HuH-7 (cell line): ENCODE measurements at regions not wholly inside any gene's neighbourhood (a gene's known extent, or its start where the extent isn't known, plus 50 kb on each side); places are given as distances from the start of the nearest gene placed in this dataset.

Experiments
- DNase-seq: peaks from one replicate; pipeline ENCODE4 v3.0.0; 2011; ENCODE audit warnings: low spot score

DNA sequence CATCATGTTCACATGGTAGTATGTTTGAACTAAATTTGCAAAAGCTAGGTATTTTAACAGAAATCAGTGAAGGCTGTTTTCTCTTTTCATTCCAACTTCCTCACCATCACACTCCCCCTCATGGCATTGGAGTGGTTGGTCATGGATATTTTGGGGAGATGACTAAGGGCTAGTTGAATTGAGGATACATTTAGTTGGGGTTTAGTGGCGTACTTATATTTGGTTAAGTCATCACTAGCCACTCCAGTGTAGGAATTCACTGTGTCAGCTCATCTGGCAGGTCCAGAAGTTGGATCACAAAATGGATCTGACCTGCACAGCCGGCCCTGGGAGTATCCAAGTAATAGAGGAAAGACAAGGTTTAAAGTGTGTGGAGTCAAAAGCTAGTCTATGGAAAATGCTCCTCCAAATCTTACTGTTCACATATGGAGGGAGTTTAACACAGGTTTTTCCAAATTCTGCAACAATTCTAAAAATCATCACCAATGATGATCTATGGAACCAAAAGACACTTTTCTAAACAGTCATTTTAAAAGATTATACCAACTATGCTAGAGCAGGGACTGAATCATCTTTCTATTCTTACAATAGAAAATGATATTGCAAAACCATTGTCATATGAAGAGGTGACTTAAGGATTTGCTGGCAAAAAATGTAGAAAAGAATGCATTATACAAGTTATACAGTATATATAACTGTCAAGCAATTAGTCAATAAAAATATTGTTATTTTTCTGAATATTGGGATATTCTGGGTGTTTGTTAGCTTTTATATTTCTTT is 247.8 kb upstream of the PEX5L start:
- DNase-seq = no peak

DNA sequence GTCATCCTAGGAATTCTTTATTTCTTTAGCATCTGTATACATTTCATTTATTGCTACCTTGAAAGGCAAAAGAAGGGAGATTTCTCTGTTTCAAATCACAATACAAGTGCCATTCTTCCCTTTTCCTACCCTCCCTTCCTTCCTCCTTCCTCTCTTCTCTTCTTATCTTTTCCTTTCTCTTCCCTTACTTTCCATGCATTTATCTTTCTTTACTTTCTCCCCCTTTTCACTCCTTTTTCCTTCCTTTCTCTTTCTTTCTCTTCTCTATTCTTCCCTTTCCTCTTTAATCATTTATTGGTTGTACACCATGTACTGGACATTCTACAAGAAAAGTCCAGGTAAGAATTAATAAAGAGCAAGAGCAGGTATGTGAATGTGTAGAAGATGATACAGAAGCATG is 251.0 kb upstream of the PEX5L start:
- no peak for DNase-seq

DNA sequence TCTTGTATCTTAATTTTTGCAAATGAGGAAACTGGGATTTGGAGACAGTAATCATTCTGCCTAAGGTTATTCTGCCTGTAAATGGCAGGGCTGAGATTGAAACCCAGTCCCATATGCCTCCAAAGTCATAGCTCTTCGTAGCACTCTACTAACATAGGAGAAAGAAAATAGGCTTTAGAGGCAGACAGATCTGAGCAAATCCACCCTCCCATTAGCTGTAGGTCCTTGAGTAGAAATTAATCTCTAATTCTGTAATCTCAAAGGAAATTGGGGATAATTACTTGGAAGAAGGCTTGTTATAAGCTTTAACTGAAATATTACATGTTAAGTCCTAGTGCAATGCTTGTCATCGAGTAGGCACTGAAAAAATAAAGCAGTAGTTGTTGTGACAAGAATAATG is 252.1 kb upstream of the PEX5L start:
- no peak for DNase-seq

DNA sequence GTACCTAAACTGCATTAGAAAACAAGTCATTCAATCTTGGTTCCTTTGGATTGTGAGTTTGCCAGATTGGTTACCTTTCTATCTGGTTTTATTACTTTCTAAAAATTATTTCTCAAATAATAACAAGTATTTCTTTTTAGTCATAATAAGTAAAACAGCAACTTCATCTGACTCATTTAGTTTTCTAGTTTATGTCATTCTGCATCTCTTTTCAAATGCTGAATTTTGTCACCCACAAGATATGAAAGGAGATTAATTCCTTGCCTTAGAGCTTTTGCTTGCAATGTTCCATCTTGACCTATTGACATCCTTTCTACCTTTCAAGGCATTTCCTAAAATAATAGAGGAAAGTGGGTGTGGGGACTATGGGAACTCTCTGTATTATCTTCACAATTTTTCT is 253.6 kb upstream of the PEX5L start:
- no peak for DNase-seq

DNA sequence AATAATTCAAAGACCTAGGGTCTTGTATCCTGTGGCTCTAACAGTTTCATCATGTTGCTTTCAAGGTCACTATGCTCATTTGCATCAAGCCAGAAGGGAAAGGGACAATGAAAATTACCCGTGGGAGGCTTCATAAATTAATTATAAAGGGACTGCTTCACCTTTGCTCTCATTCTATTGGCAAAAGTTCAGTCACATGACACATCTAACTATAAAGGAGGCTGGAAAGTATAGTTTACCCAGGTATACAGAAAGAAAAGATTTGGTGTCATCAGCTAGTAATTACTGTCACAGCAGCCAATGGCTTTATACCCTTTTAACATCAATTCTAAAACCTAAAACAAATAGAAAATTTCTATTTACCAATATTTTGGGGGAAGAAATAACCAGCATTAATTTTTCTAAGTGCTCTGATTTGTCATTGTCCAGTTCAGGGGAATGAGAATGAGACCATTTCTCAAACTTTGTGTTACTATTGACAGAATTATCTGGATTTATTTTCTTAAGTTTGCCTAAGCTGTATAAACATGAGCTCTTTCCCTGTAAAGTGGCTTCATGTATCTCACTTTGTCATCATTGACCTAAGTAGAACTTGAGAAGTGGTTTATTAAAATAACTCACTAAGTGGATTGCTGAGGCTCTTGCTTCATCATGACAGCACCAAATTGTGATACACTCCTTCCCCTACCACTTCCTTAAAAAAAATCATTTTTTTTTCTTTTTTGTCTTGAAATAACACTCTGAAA is 257.7 kb upstream of the PEX5L start:
- DNase-seq = no peak

DNA sequence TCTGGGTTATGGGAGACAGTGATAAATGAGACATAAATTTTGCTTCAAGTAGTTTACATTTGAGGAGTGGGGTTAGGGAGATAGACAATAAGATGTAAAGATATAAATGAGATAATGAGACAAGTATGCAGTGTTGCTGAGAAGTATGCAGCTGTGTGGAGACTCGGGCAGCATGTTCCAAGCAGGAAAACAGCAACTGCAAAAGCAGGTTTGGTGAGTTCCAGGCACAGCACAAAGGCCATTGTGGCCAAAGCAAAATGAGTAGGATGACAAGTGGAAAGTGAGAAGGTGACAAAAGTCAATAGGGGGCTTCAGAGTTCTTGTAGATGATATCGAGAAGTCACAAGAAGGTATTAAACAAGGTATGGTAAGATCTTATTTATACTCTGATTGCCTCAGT is 259.1 kb upstream of the PEX5L start:
- DNase-seq = no peak

DNA sequence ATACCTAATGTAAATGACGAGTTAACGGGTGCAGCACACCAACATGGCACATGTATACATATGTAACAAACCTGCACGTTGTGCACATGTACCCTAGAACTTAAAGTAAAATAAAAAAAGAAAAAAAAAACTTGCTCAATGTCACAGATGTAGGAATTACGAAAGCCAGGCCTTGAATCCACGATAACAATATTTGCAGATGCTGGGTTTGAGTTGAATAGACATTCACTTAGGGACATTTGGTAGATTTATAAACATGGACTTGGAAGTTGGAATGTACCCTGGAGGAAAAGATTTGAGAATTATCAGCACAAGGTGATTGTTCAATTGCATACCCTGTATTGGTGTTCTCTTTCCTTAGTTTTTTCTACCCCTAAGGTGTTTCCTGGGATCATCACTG is 260.2 kb upstream of the PEX5L start:
- DNase-seq = no peak

DNA sequence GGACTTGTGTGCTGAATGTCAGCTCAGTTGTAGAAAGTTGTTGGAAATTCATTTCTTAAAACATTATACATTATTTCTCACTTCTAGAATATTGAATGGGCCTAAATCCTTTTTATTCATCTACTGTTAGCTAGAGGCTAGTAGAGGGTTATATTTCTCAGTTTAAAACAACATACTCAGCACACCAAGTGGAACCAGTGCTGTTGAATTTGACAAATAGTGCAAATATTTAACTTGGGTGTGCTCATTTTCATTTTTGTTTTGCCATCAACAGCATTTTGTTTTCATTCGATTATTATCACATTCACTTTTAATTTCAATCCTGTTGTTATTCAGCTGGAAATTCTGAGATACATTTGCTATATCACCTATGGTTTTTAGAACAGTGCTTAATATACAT is 269.4 kb upstream of the PEX5L start:
- no peak for DNase-seq

DNA sequence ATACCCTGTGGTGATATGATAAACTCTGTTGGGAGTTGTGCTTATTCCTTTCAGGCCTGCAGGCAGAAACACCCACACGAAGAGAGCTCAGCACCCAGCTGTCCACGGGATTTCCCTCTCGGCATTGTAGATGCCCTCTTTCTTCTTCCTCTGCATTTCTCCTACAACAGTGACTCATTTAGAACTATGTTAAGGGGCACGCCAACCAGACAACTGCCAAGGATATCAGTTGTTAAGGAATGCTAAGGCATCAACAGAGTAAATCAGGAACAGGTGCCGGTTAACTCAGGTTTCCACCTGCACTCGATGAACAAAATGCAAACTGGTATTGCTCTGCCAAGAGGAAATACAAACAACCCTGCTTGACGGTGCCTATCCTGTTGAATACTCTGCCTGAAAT is 270.0 kb upstream of the PEX5L start:
- no peak for DNase-seq

DNA sequence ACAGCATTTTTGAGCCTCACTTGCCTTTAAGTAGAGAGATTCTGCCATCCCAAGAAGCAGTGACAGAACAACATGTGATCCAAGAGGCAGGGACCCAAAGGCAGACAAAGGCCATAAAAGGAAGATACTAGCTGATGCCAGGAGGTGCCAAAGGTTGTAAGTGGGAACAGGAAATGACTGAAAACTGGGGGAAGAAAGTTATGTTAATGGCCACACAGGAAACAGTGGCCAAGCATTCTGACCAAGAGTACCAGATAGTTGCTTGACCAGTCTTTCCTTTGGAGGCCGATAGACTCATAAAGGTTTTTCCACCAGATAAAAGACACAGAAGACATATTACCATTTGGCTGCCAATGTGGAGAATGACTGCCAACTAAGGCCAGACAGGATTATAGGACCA is 274.5 kb upstream of the PEX5L start:
- no peak for DNase-seq

DNA sequence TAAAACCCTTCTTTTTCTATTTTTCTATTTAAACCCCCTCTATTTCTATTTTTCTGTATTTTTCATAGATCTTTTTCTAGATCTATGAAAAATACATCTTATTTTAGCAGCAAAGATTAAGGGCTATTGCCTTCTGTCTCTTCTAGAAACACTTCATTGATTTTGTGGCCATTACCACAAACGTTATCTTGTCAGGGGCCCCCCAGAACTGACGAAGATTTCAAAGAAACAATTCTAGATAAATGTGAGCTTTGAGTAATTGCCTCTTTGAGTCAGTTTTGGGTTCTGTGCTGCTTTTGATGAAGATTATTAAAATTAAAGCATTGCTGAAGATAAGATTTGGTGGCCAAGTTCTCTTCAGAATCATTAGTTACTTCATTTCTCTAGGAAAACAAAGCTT is 279.6 kb upstream of the PEX5L start:
- no peak for DNase-seq

DNA sequence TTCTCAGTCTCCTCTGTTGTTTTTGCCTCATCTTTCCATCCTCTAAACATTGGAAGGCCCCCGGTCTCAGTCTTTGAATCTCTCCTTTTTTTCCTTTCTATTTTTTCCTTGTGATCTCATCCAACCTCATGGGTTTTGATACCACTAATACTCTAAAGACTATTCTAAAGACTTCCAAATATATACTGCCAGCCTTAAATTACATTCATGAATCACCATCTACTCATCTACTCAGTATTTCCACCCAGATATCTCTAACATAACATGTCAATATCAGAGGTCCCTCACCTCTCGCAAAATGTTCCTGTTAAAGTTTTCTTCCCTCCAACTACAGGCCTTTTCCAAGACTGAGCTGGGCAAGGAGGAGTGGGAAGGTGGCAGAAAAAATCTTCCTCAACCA is 282.5 kb upstream of the TTC14 start:
- no peak for DNase-seq

DNA sequence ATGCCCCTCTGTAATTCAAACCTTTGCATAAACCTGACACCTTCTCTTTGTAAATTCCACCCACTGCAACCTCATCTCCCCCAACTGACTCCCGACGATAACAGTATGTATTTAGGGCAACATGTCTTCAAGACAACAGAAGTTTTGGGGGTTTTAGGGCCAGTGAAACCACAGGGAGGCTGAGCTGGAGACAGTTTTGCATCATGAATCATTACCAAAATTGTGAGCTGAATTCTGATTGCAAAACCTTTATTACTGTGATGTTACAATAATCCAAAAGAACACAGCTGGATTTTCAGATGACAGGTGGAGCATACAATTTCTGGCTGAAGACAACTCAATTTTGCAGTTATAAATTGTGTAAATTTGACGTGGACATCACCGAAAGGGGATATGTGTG is 281.3 kb upstream of the TTC14 start:
- no peak for DNase-seq

DNA sequence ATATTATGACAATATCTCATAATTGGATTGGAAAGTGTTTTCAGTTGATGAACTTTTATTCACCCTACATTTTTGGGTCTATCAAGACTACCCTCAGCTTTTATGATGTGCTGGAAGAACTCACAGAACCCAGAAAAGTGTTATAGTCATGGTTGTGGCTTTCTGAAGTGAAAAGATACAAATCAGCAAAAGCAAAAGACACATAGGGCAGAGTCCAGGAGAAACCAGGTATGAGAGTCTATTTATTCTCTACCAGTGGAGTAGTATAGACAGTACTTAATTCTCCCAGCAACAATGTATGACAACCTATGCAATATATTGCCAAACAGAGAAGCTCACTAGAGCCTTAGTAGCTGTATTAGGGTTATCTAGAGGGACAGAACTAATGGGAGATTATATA is 280.4 kb upstream of the TTC14 start:
- DNase-seq = no peak

DNA sequence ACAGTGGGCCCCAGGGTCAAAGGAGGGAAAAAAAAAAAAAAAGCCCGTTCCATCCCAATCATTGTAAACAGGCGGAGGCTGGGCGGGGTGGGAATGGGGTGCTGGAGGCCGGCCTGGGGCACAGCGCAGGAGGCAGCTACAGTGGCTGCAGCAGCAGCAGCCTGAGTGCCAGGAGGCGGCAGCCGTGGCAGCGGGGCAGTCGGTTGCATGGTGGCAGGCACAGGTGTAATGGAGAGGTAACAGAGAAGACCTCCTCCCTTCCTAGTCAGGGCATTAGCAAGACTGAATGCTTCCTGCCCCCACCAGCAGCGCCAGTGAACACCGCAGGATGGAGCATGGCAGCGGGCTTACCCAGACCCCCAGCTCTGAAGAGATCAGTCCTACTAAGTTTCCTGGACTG is 279.1 kb upstream of the TTC14 start:
- DNase-seq = no peak

DNA sequence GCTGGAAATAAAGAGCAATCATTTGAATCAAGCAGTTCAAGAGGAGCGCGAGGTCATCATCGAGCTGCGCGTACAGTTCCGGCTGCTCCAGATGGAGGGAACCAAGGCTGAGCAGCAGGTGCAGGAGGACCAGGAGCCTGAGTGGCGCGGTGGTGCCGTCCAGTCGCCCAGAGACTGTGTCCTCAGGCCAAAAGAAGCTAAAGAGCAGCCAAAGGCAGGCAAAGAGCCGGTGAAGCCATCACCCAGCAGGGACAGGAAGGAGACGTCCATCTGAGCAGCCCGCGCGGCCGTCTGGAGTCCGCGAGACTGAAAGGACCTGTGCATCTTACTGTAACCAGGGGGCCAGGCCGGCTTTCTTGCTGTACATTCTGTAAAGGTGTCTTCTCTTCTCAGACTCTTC is 277.2 kb upstream of the TTC14 start:
- DNase-seq = no peak

DNA sequence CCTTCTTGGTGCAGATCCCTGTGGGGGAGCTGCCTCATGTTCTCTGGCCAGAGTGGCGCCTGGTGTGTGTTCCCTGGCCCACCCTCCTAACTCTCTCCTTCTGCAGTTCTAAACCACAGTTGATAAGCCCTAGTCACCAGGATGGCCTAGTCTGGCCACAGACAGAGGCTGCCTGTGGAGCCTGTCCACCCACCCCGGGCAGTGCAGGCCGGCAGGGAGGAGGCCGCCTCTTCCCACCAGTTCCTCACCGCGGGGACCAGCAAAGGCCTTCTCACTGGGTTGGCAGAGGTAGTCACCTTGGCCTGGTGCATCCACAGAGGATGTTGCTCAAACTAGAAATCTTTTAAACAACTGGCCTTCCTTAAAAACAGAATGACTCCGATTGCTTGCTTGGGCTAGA is 276.4 kb upstream of the TTC14 start:
- DNase-seq = no peak

DNA sequence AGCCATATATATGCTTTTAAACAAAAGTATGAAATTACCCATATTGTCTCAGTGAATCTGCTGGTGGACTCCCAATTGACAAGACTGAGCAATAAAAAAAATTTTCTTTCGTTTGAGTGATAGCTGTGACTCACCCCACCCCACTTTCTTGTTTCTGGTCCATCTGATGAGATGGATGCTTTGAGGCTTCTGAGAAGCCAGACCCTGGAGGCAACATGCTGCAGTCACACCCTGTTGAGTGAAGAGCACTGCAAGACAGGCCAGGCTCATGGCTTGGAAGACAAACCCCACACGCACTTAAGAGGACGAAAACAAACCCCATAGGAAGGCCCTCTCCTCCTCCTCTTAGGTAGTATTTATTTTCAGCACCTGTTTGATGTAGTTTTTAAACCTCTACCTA is 276.0 kb upstream of the TTC14 start:
- no peak for DNase-seq

DNA sequence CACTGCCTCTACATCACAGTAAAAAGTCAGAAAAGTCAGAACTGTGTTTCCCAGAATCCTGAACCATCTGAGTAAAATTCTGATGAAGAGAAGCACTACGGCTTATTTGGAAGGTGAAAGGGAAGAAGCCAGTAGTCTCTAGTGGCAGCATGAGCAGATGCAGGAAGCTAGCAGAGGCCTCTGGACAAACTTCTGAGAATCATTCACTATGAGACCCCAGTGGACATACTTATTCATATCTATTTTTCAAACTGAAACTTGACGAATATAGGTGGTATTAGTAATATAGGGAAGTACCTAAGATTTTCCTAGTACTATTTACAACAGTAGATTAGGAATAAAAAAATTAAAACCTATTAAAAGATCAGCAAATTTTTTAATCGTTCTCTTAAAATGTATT is 272.8 kb upstream of the TTC14 start:
- no peak for DNase-seq

DNA sequence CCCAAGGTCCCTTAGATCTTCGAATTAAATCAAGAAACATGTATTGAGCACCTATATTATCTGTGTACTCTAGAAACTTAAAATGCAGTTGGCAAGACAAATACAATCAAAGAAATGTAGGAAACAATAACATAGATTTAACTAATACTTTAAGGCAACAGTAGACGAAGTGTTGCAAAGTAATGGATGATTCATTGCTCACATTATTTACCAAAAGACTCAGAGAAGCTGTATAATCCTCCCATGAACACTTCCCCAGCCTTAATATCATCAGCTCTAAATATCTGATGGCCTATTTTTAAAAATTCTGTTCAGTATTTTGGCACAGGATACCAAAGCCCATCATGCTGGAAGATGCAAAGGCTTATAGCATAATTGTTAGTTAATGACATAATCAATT is 272.1 kb upstream of the TTC14 start:
- DNase-seq = no peak

DNA sequence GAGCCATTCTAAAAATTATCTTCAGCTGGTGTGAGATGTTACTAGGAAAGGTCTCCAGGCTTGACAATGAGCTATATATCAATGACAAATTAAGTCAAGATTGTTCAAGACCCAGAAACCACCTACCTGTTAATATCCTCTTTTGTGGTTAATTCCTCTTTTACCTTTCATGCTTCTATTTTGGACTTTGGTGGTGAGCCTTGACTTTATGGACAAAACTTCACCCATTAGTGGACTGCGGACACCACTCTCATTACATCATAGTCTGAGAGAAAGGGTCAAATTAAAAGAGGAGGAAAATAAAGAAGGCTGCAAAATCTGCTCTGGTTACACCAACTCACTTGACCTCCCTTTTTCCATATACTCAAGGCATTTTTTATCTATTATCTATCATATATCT is 271.5 kb upstream of the TTC14 start:
- DNase-seq = no peak

DNA sequence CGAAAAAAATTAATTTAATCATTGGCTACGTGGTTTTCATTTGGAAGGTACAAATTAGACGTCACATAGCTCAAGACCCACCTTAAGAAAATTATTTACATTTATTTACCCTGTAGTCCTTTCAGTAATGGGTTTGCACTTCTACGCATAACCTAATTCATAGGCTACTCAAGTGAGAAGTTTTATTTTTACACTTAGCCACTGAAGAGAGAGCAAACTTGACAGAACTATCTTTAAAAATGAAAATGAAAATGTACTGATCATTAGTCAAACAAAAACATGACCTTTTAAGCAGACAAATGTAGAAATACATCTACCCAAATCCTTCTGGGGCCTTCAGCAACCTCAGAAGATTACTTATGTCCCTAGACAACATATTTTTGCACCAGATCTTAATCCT is 269.4 kb upstream of the TTC14 start:
- no peak for DNase-seq

DNA sequence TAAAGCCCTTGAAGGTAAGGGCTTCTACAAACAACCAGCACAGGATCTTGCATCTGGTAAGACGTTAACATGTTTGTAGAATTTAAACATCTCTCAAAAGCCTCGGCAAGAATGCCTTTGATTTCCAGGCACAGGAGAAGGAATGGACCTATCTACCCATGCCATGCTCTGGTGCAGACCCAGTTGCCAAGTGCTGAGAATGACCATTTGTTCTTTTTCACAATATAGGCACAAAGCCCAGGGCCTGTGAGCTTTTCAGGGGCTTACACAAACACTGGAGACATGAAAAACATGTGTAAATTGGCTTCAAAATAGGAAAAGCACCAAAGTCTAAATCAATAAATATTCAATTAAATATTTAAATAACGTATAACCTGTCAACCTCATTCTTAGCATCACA is 266.9 kb upstream of the TTC14 start:
- DNase-seq = no peak

DNA sequence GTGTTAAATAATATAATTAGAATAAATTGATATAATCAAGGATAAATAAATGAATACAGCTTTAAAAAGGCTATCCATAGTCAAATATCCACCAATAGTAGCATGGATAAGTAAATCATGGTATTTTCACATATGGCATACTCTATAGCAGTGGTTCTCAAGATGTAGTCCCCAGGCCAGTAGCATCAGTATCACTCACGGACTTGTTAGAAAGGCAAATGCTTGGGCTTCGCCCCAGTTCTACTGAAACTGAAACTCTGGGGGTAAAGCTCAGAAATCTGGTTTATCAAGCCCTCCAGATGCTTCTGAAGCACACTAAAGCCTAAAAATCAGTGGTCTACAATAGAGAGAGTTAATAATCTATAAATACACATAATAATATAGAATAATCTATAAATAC is 261.6 kb upstream of the TTC14 start:
- DNase-seq = no peak
